MM.1S (cell line): ENCODE measurements at regions not wholly inside any gene's neighbourhood (a gene's known extent, or its start where the extent isn't known, plus 50 kb on each side); places are given as distances from the start of the nearest gene placed in this dataset.

Experiments
- DNase-seq: peaks from one replicate; pipeline ENCODE4 v3.0.0-alpha.2; 2015
- H2AFZ ChIP-seq: fragments of 300-600 bp; sonication (generic); 2 replicates; pipeline ENCODE4 v1.6.0; 2016; ENCODE audit warnings: antibody characterized with exemption, low read length
- H3F3A ChIP-seq: fragments of 300-600 bp; sonication (generic); 2 replicates; pipeline ENCODE4 v1.6.1; 2016; ENCODE audit warnings: mild to moderate bottlenecking, antibody characterized with exemption, low read length, moderate library complexity, mixed read lengths; ENCODE audit not compliant: insufficient read depth
- H3K27ac ChIP-seq: fragments of 300-600 bp; sonication (generic); 2 replicates; pipeline ENCODE4 v1.5.1; 2016; ENCODE audit warnings: mild to moderate bottlenecking, low read length
- H3K27me3 ChIP-seq: fragments of 300-600 bp; sonication (generic); replicated peaks from 2 replicates; pipeline ENCODE4 v1.6.0; 2016; ENCODE audit warnings: low read length; ENCODE audit not compliant: insufficient read depth
- H3K36me3 ChIP-seq: fragments of 300-600 bp; sonication (generic); replicated peaks from 2 replicates; pipeline ENCODE4 v1.6.1; 2016; ENCODE audit warnings: mild to moderate bottlenecking, low read length, mixed read lengths; ENCODE audit not compliant: insufficient read depth
- H3K4me1 ChIP-seq: fragments of 300-600 bp; sonication (generic); 2 replicates; pipeline ENCODE4 v1.6.1; 2016; ENCODE audit warnings: low read length, mixed read lengths
- H3K4me2 ChIP-seq: fragments of 300-600 bp; sonication (generic); 2 replicates; pipeline ENCODE4 v1.6.0; 2016; ENCODE audit warnings: low read depth, low read length
- H3K4me3 ChIP-seq: fragments of 300-600 bp; sonication (generic); 2 replicates; pipeline ENCODE4 v1.5.1; 2016; ENCODE audit warnings: low read length, mixed read lengths
- H3K79me2 ChIP-seq: fragments of 300-600 bp; sonication (generic); 2 replicates; pipeline ENCODE4 v1.6.1; 2016; ENCODE audit warnings: mixed run types, low read length, mixed read lengths
- H3K9ac ChIP-seq: fragments of 300-600 bp; sonication (generic); 2 replicates; pipeline ENCODE4 v1.6.1; 2016; ENCODE audit warnings: low read length, mixed read lengths
- H3K9me2 ChIP-seq: fragments of 300-600 bp; sonication (generic); replicated peaks from 2 replicates; pipeline ENCODE4 v1.6.1; 2016; ENCODE audit warnings: mild to moderate bottlenecking, low read length, mixed read lengths; ENCODE audit not compliant: insufficient read depth
- H3K9me3 ChIP-seq: fragments of 300-600 bp; sonication (generic); replicated peaks from 2 replicates; pipeline ENCODE4 v1.6.1; 2016; ENCODE audit warnings: mild to moderate bottlenecking, low read length, mixed read lengths; ENCODE audit not compliant: insufficient read depth
- H4K20me1 ChIP-seq: fragments of 300-600 bp; sonication (generic); 2 replicates; pipeline ENCODE4 v1.6.1; 2016; ENCODE audit warnings: mild to moderate bottlenecking, low read length, moderate library complexity, mixed read lengths; ENCODE audit not compliant: insufficient read depth
- EZH2 ChIP-seq: fragments of 300-600 bp; sonication (generic); optimal IDR thresholded peaks from 2 replicates; pipeline ENCODE3; 2017; ENCODE audit warnings: low read depth, mild to moderate bottlenecking, antibody characterized with exemption, low read length, mixed read lengths
- EZH2phosphoT487 ChIP-seq: fragments of 300-600 bp; sonication (generic); IDR thresholded peaks from 2 replicates; pipeline ENCODE4 v1.6.1; 2018; ENCODE audit warnings: antibody characterized with exemption, low read length
- TF ChIP-seq, protein P1 (sequence below): fragments of 300-600 bp; sonication (generic); IDR thresholded peaks from 2 replicates; pipeline ENCODE4 v1.5.1; 2016; ENCODE audit warnings: antibody characterized with exemption, low read length, mixed read lengths

- no peak overlapping the region for H2AFZ ChIP-seq
- H3K9me3 ChIP-seq = no peaks in the 10 kb centered on the region
- no peak overlapping the region for H3K27ac ChIP-seq
- H3K9me2 ChIP-seq = no peaks in the 10 kb centered on the region
- no peaks in the 10 kb centered on the region for H3F3A ChIP-seq
- no peaks in the 10 kb centered on the region for H3K36me3 ChIP-seq
- no peaks in the 10 kb centered on the region for H3K27me3 ChIP-seq
- no peak for DNase-seq
- no peak overlapping the region for H3K4me2 ChIP-seq
- no peaks in the 10 kb centered on the region for H3K4me1 ChIP-seq
- TF ChIP-seq EZH2phosphoT487 (no peak), EZH2 (no peak)
- TF ChIP-seq, protein P1, sequence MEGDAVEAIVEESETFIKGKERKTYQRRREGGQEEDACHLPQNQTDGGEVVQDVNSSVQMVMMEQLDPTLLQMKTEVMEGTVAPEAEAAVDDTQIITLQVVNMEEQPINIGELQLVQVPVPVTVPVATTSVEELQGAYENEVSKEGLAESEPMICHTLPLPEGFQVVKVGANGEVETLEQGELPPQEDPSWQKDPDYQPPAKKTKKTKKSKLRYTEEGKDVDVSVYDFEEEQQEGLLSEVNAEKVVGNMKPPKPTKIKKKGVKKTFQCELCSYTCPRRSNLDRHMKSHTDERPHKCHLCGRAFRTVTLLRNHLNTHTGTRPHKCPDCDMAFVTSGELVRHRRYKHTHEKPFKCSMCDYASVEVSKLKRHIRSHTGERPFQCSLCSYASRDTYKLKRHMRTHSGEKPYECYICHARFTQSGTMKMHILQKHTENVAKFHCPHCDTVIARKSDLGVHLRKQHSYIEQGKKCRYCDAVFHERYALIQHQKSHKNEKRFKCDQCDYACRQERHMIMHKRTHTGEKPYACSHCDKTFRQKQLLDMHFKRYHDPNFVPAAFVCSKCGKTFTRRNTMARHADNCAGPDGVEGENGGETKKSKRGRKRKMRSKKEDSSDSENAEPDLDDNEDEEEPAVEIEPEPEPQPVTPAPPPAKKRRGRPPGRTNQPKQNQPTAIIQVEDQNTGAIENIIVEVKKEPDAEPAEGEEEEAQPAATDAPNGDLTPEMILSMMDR = no peak
- no peak overlapping the region for H3K4me3 ChIP-seq
- H4K20me1 ChIP-seq = no peaks in the 10 kb centered on the region
- no peak overlapping the region for H3K9ac ChIP-seq
- H3K79me2 ChIP-seq = no peaks in the 10 kb centered on the region
Measured at GRCh38 chr15:79513417-79513816, 81.3 kb downstream of the MINAR1 start.

GRCh38 chr15:79513940-79514339, 81.8 kb downstream of the MINAR1 start:
- H3K9ac ChIP-seq = no peak overlapping the region
- H3K4me1 ChIP-seq = no peaks in the 10 kb centered on the region
- no peaks in the 10 kb centered on the region for H3K27me3 ChIP-seq
- no peak overlapping the region for H3K4me3 ChIP-seq
- no peak overlapping the region for H2AFZ ChIP-seq
- no peak for DNase-seq
- no peaks in the 10 kb centered on the region for H3F3A ChIP-seq
- no peak overlapping the region for H3K27ac ChIP-seq
- TF ChIP-seq EZH2phosphoT487 (no peak), EZH2 (no peak)
- TF ChIP-seq, protein P1 = no peak
- no peaks in the 10 kb centered on the region for H4K20me1 ChIP-seq
- H3K79me2 ChIP-seq = no peaks in the 10 kb centered on the region
- H3K9me3 ChIP-seq = no peaks in the 10 kb centered on the region
- no peaks in the 10 kb centered on the region for H3K36me3 ChIP-seq
- H3K4me2 ChIP-seq = no peak overlapping the region
- no peaks in the 10 kb centered on the region for H3K9me2 ChIP-seq

GRCh38 chr15:79515300-79516027, 83.3 kb downstream of the MINAR1 start:
- no peak for TF ChIP-seq EZH2
- TF ChIP-seq EZH2phosphoT487 = no peak
- TF ChIP-seq, protein P1 = no peak
- no peak for DNase-seq
- Histone ChIP-seq H3K9ac (no peak overlapping the region), H3K4me1 (no peaks in the 10 kb centered on the region), H3K4me2 (no peak overlapping the region), H4K20me1 (no peaks in the 10 kb centered on the region), H3K9me3 (no peaks in the 10 kb centered on the region), H3K27ac (no peak overlapping the region), H3K9me2 (no peaks in the 10 kb centered on the region), H3K4me3 (no peak overlapping the region), H2AFZ (no peak overlapping the region), H3K27me3 (no peaks in the 10 kb centered on the region), H3F3A (no peaks in the 10 kb centered on the region), H3K36me3 (no peaks in the 10 kb centered on the region), H3K79me2 (no peaks in the 10 kb centered on the region)
